HTR-8/SVneo (cell line): ENCODE measurements at regions not wholly inside any gene's neighbourhood (a gene's known extent, or its start where the extent isn't known, plus 50 kb on each side); places are given as distances from the start of the nearest gene placed in this dataset.
A peak's percentile ranks its signal among the peaks of the same experiment; 100 is the strongest.

Experiments
- DNase-seq: peaks from one replicate; pipeline ENCODE4 v3.0.0; 2011; ENCODE audit warnings: low spot score, mixed read lengths; ENCODE audit not compliant: insufficient read length
- FAIRE-seq: peaks from 2 replicates; lab custom pipeline; 2011; peaks lifted over from hg19 to GRCh38; lab: Jason Lieb, UNC

GRCh38 chr14:22460461-22461195 is 128.4 kb downstream of the DAD1 start:
- FAIRE-seq: no peak
- no peak for DNase-seq

GRCh38 chr14:22458737-22459136 is 130.3 kb downstream of the DAD1 start:
- no peak for FAIRE-seq
- no peak for DNase-seq

- FAIRE-seq (no peak), DNase-seq (no peak)
Measured at GRCh38 chr14:22456998-22457594, 131.9 kb downstream of the DAD1 start.

- DNase-seq: no peak
- FAIRE-seq: no peak
Measured at GRCh38 chr14:22456421-22456820, 132.6 kb downstream of the DAD1 start.

GRCh38 chr14:22452330-22452729 is 136.7 kb downstream of the DAD1 start:
- no peak for DNase-seq

GRCh38 chr14:22450266-22450665 is 138.8 kb downstream of the DAD1 start:
- DNase-seq (no peak), FAIRE-seq (no peak)

More at GRCh38 chr14:22452330-22452729, 136.7 kb downstream of the DAD1 start:
- FAIRE-seq: no peak

- no peak for DNase-seq
- FAIRE-seq: no peak
Measured at GRCh38 chr14:22449600-22449905, 139.5 kb downstream of the DAD1 start.

- DNase-seq: no peak
- no peak for FAIRE-seq
Measured at GRCh38 chr14:22448905-22449599, 140.0 kb downstream of the DAD1 start.

GRCh38 chr14:22448035-22448904 is 140.8 kb downstream of the DAD1 start:
- DNase-seq: no peak
- no peak for FAIRE-seq

- FAIRE-seq (no peak), DNase-seq (no peak)
Measured at GRCh38 chr14:22438742-22439141, 150.3 kb downstream of the DAD1 start.

GRCh38 chr14:22434901-22435550 is 154.0 kb downstream of the DAD1 start:
- DNase-seq: no peak
- no peak for FAIRE-seq

- FAIRE-seq (no peak), DNase-seq (no peak)
Measured at GRCh38 chr14:22434030-22434429, 155.0 kb downstream of the DAD1 start.

GRCh38 chr14:22433069-22433468 is 156.0 kb downstream of the DAD1 start:
- DNase-seq (no peak), FAIRE-seq (no peak)

GRCh38 chr14:22432348-22432976 is 156.6 kb downstream of the DAD1 start:
- no peak for FAIRE-seq
- DNase-seq: peak; percentile 56

GRCh38 chr14:22429546-22430294 is 159.3 kb downstream of the DAD1 start:
- no peak for DNase-seq
- FAIRE-seq: no peak

- no peak for DNase-seq
- FAIRE-seq: no peak
Measured at GRCh38 chr14:22428700-22429291, 160.2 kb downstream of the DAD1 start.

GRCh38 chr14:22427771-22428231 is 161.2 kb downstream of the DAD1 start:
- FAIRE-seq: no peak
- peak; percentile 12 for DNase-seq

GRCh38 chr14:22426711-22427110 is 162.3 kb downstream of the DAD1 start:
- FAIRE-seq (no peak), DNase-seq (no peak)
